ENCODE measurements at regions not wholly inside any gene's neighbourhood (a gene's known extent, or its start where the extent isn't known, plus 50 kb on each side); places are given as distances from the start of the nearest gene placed in this dataset.

- Histone ChIP-seq H2AK9ac (replicated peaks; ENCODE audit: low read depth, low read length, poor library complexity) (no peak overlapping the region), H3K4me1 (ENCODE audit: control insufficient read depth, insufficient read depth, low read length) (no peaks in the 10 kb centered on the region), H3K4me2 (ENCODE audit: low read depth, low read length) (no peak overlapping the region), H2AFZ (replicated peaks; ENCODE audit: low read length, poor library complexity) (no peak overlapping the region), H4K8ac (ENCODE audit: low read depth in 2 of 2, low read length in 2 of 2) (no peak overlapping the region), H3K56ac (ENCODE audit: extremely low read depth, insufficient read depth, low read length) (no peak overlapping the region), H3K4ac (ENCODE audit: low read depth, low read length) (no peak overlapping the region), H3K9ac (ENCODE audit: low read depth, low read length) (no peak overlapping the region), H2BK20ac (ENCODE audit: low read depth, low read length) (no peak overlapping the region), H3K79me1 (ENCODE audit: low read depth in 1 of 2, low read length in 2 of 2) (no peaks in the 10 kb centered on the region), H4K91ac (ENCODE audit: insufficient read depth, low read depth, low read length) (no peak overlapping the region), H2AK5ac (ENCODE audit: low read depth, low read length) (no peak overlapping the region), H4K20me1 (ENCODE audit: insufficient read depth, low read length) (no peaks in the 10 kb centered on the region), H3K14ac (replicated peaks; ENCODE audit: low read depth, low read length) (no peak overlapping the region), H2BK120ac (ENCODE audit: low read depth, low read length) (no peak overlapping the region), H3K9me1 (ENCODE audit: insufficient read depth, low read length) (no peaks in the 10 kb centered on the region), H3K23ac (ENCODE audit: low read depth, low read length) (no peak overlapping the region), H3K36me3 (ENCODE audit: control insufficient read depth, insufficient read depth, low read length) (no peaks in the 10 kb centered on the region), H3K9me3 (ENCODE audit: control insufficient read depth, insufficient read depth, low read length) (peaks cover 7% of the 10 kb centered on the region), H3K27me3 (ENCODE audit: control insufficient read depth, insufficient read depth, low read length) (peaks cover 11% of the 10 kb centered on the region; the same call in 1 of the 2 replicates), H3K4me3 (ENCODE audit: insufficient read depth, low read depth, low read length) (no peak overlapping the region), H2BK5ac (ENCODE audit: low read depth, low read length, poor library complexity, severe bottlenecking) (no peak overlapping the region), H2BK15ac (ENCODE audit: low read depth, low read length) (no peak overlapping the region), H3K18ac (ENCODE audit: low read depth, low read length) (no peak overlapping the region), H4K5ac (ENCODE audit: low read depth, low read length) (no peak overlapping the region), H3K27ac (ENCODE audit: insufficient read depth, low read length) (no peak overlapping the region)
- TF ChIP-seq ELK1 (IDR thresholded peaks at IDR 0.05; ENCODE audit: borderline replicate concordance, low read depth, low read length) (no peak), MAZ (IDR thresholded peaks at IDR 0.05; ENCODE audit: borderline replicate concordance, low read depth, low read length) (no peak), CHD1 (IDR thresholded peaks at IDR 0.05; ENCODE audit: low read depth, low read length) (no peak), RAD21 (IDR thresholded peaks at IDR 0.05; ENCODE audit: low read length) (no peak), RCOR1 (IDR thresholded peaks at IDR 0.05; ENCODE audit: insufficient replicate concordance, low read length) (no peak), NFE2L2 (IDR thresholded peaks at IDR 0.05; ENCODE audit: low read depth, low read length) (no peak), MXI1 (IDR thresholded peaks at IDR 0.05; ENCODE audit: borderline replicate concordance, low read depth, low read length) (no peak), SMC3 (IDR thresholded peaks at IDR 0.05; ENCODE audit: low read depth, low read length) (no peak), RFX5 (IDR thresholded peaks at IDR 0.05; ENCODE audit: low read depth, low read length) (no peak), CTCF (conservative IDR thresholded peaks at IDR 0.05; ENCODE audit: low read depth, low read length) (no peak), CEBPB (IDR thresholded peaks at IDR 0.05; ENCODE audit: low read depth, low read length) (no peak), MAFK (IDR thresholded peaks at IDR 0.05; ENCODE audit: low read depth, low read length) (no peak), POLR2A (IDR thresholded peaks at IDR 0.05; ENCODE audit: low read depth, low read length) (no peak), FOS (IDR thresholded peaks at IDR 0.05; ENCODE audit: low read depth, low read length) (no peak), BHLHE40 (IDR thresholded peaks at IDR 0.05; ENCODE audit: low read depth, low read length) (no peak)
- TF ChIP-seq, protein P1, sequence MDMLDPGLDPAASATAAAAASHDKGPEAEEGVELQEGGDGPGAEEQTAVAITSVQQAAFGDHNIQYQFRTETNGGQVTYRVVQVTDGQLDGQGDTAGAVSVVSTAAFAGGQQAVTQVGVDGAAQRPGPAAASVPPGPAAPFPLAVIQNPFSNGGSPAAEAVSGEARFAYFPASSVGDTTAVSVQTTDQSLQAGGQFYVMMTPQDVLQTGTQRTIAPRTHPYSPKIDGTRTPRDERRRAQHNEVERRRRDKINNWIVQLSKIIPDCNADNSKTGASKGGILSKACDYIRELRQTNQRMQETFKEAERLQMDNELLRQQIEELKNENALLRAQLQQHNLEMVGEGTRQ (IDR thresholded peaks at IDR 0.05; ENCODE audit: low read depth, low read length) = no peak
- POLR2A ChIA-PET (ENCODE audit: unreplicated experiment) = no interaction called here
- no peak for ATAC-seq (ENCODE audit: low read depth)
- CTCF ChIA-PET = no interaction called here
- in situ Hi-C loops (cut with MboI; ENCODE audit: low sequenced_read_pairs) = no loop called here
- intact Hi-C loops (cut with micrococcal nuclease) = no loop called here
- no TSS peak for BruUV-seq (replicated peaks)
- dilution Hi-C loops (cut with HindIII; ENCODE audit: low sequenced_read_pairs, unreplicated experiment) = no loop called here
- DNase-seq = no peak
- whole genome bisulfite sequencing, 2 experiments (ENCODE audit: extremely low coverage in 2 of 2, insufficient read length in 1 of 2) = no CpG with 5 or more reads among the region's 7 CpGs
Measured at GRCh38 chr14:101494826-101495225, 66.5 kb upstream of the DIO3 start.
